H1 (cell line): ENCODE measurements at regions not wholly inside any gene's neighbourhood (a gene's known extent, or its start where the extent isn't known, plus 50 kb on each side); places are given as distances from the start of the nearest gene placed in this dataset.

Experiments used
- FOSL1 ChIP-seq: IDR thresholded peaks from 2 replicates; pipeline ENCODE4 v1.6.1; 2011; ENCODE audit warnings: mild to moderate bottlenecking, low read depth, low read length, moderate library complexity; ENCODE audit not compliant: insufficient read depth
- POLR2A ChIP-seq, 2 experiments: IDR thresholded peaks; 1 replicate in 1 of 2; 2 replicates in 1 of 2; pipeline ENCODE4 v1.6.1; 2011; ENCODE audit warnings: low read depth in 2 of 2, low read length in 2 of 2, mild to moderate bottlenecking in 2 of 2; ENCODE audit errors: control extremely low read depth in 1 of 2
- RBBP5 ChIP-seq: IDR thresholded peaks from 2 replicates; pipeline ENCODE4 v1.7.1; 2012; ENCODE audit warnings: low read depth, mild to moderate bottlenecking, inconsistent platforms, low read length, moderate library complexity, borderline replicate concordance
- SAP30 ChIP-seq: fragments of 300-600 bp; sonication (generic); IDR thresholded peaks from 2 replicates; pipeline ENCODE4 v1.7.1; 2012; ENCODE audit warnings: low read length, moderate library complexity, mild to moderate bottlenecking, inconsistent platforms; ENCODE audit not compliant: insufficient read depth, insufficient replicate concordance

DNA sequence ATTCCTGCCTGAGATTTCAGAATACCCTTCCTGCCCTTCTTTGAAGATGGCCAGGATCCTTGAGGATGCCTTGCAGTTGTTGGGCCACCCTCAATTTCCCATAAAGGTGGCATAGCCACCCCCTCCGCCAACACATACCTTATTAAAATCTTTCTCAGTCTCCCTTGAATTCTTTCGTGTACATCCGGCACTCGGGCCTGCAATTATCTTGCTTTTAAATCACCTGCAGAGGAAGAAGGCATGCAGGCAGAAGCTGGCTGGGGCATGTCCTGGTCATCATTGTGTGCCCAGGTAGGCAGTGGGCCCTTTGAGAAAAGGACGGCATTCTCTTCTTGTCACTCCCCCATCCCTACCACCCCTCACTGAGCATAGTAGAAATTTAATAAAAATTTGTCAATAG lies 189.5 kb upstream of the LYZL1 start (continued):
- no peak for TF ChIP-seq FOSL1
- no peak for TF ChIP-seq SAP30
- no peak for TF ChIP-seq POLR2A (IDR thresholded peaks at IDR 0.05; ENCODE audit: control extremely low read depth in 1 of 2, low read depth in 2 of 2, low read length in 2 of 2)
- no peak for TF ChIP-seq RBBP5
- TF ChIP-seq, all 59 proteins: peak for 0
